ENCODE measurements at regions not wholly inside any gene's neighbourhood (a gene's known extent, or its start where the extent isn't known, plus 50 kb on each side); places are given as distances from the start of the nearest gene placed in this dataset.

DNA sequence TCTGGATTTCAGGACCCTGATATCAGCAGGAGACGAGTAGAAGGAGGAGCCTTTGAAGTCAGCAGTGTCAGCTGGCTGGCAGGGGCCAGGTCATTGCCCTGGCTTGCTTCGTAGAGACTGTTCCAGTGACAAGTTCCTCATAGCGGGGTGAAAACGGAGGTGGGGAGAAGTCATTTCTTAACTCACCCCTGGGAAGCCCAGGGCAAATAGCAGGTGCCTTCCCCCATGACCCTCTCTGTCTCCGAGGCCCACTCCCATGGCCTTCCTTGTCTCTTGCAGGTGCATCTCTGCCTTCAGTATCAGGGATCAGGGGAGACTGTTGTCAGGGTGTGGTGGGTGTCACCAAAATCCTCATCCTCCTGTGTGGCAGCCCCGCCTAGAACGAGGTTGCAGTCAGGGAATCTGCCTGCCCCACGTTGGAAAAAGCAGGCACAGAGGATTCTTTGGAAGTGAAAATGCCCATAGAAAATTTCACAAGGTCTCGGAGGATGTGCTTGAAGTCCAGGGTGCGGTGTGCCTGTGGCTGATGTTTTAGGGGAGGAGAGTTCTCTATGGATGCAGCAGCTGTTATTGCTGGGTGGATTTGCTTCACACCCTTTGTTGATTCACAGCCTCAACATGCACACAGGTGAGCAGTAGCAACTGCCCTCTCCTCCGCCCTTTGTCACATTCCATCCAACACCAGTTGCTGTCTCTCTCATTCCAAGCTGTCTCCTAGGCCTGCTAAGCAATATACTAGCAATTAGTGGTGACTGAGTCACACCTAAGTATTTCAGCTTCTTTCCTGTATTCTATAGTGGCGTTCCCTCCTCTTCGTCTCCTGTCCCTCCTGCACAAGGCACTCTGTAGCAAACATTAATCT lies 142.6 kb upstream of the FHL2 start:
- TF ChIP-seq SP1 (IDR thresholded peaks at IDR 0.05; ENCODE audit: low read depth, low read length) (no peak), NRF1 (IDR thresholded peaks at IDR 0.05; ENCODE audit: low read depth, low read length) (no peak), MAFK (IDR thresholded peaks at IDR 0.05; ENCODE audit: low read depth, low read length) (no peak), SUZ12 (IDR thresholded peaks at IDR 0.05; ENCODE audit: low read length) (no peak), EP300 (IDR thresholded peaks at IDR 0.05; ENCODE audit: borderline replicate concordance in 1 of 2, low read depth in 2 of 2, low read length in 2 of 2) (no peak)
- TF ChIP-seq, protein P1, sequence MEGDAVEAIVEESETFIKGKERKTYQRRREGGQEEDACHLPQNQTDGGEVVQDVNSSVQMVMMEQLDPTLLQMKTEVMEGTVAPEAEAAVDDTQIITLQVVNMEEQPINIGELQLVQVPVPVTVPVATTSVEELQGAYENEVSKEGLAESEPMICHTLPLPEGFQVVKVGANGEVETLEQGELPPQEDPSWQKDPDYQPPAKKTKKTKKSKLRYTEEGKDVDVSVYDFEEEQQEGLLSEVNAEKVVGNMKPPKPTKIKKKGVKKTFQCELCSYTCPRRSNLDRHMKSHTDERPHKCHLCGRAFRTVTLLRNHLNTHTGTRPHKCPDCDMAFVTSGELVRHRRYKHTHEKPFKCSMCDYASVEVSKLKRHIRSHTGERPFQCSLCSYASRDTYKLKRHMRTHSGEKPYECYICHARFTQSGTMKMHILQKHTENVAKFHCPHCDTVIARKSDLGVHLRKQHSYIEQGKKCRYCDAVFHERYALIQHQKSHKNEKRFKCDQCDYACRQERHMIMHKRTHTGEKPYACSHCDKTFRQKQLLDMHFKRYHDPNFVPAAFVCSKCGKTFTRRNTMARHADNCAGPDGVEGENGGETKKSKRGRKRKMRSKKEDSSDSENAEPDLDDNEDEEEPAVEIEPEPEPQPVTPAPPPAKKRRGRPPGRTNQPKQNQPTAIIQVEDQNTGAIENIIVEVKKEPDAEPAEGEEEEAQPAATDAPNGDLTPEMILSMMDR (IDR thresholded peaks at IDR 0.05; ENCODE audit: control extremely low read depth in 1 of 3, insufficient read depth in 1 of 3, low read depth in 1 of 3, low read length in 3 of 3) = no peak
